Dendritic cell treated with granulocyte-macrophage colony-stimulating factor and Interleukin-4, amounts not matched to agents 40 ng/mL and 50 ng/mL, for 4 days (primary cell): ENCODE measurements at regions not wholly inside any gene's neighbourhood (a gene's known extent, or its start where the extent isn't known, plus 50 kb on each side); places are given as distances from the start of the nearest gene placed in this dataset.

Experiments used
- H3K27ac Mint-ChIP-seq: one replicate; pipeline ENCODE4 v1.8.0; 2022; ENCODE audit warnings: mild to moderate bottlenecking, mixed read lengths
- H3K27me3 Mint-ChIP-seq: one replicate; pipeline ENCODE4 v1.8.0; 2022; ENCODE audit warnings: mild to moderate bottlenecking, mixed read lengths
- H3K36me3 Mint-ChIP-seq: one replicate; pipeline ENCODE4 v1.8.0; 2022; ENCODE audit warnings: low read depth, mixed read lengths
- H3K4me1 Mint-ChIP-seq: one replicate; pipeline ENCODE4 v1.8.0; 2022; ENCODE audit warnings: low read depth, mixed read lengths
- H3K4me3 Mint-ChIP-seq: one replicate; pipeline ENCODE4 v1.8.0; 2022; ENCODE audit warnings: mild to moderate bottlenecking, moderate library complexity, mixed read lengths
- H3K9me3 Mint-ChIP-seq: one replicate; pipeline ENCODE4 v1.8.0; 2022; ENCODE audit warnings: mixed read lengths
- intact Hi-C: fragments of 100-400 bp; cut with micrococcal nuclease; formaldehyde crosslinking; loops from one replicate; pipeline ENCODE4 v1.15.0; 2022

- H3K27me3 Mint-ChIP-seq, result no peaks in the 10 kb centered on the region
- H3K36me3 Mint-ChIP-seq, result no peaks in the 10 kb centered on the region
- intact Hi-C loops, result no loop called here
- no peak overlapping the region for H3K4me3 Mint-ChIP-seq
- no peak overlapping the region for H3K27ac Mint-ChIP-seq
- H3K9me3 Mint-ChIP-seq, result no peaks in the 10 kb centered on the region
- no peaks in the 10 kb centered on the region for H3K4me1 Mint-ChIP-seq
Measured at GRCh38 chr4:130154901-130155300, 1058.9 kb downstream of the C4orf33 start.

- intact Hi-C loops, result no loop called here
- no peak overlapping the region for H3K4me3 Mint-ChIP-seq
- H3K36me3 Mint-ChIP-seq, result no peaks in the 10 kb centered on the region
- H3K27ac Mint-ChIP-seq, result no peak overlapping the region
- no peaks in the 10 kb centered on the region for H3K9me3 Mint-ChIP-seq
- no peaks in the 10 kb centered on the region for H3K27me3 Mint-ChIP-seq
- H3K4me1 Mint-ChIP-seq, result no peaks in the 10 kb centered on the region
Measured at GRCh38 chr4:130163701-130164100, 1067.7 kb downstream of the C4orf33 start.

GRCh38 chr4:130165381-130165780, 1069.4 kb downstream of the C4orf33 start:
- intact Hi-C loops, result no loop called here
- Mint-ChIP-seq H3K4me3 (no peak overlapping the region), H3K36me3 (no peaks in the 10 kb centered on the region), H3K27ac (no peak overlapping the region), H3K4me1 (no peaks in the 10 kb centered on the region), H3K9me3 (no peaks in the 10 kb centered on the region), H3K27me3 (no peaks in the 10 kb centered on the region)

- no peaks in the 10 kb centered on the region for H3K4me1 Mint-ChIP-seq
- H3K9me3 Mint-ChIP-seq, result no peaks in the 10 kb centered on the region
- no peak overlapping the region for H3K4me3 Mint-ChIP-seq
- intact Hi-C loops, result no loop called here
- H3K36me3 Mint-ChIP-seq, result no peaks in the 10 kb centered on the region
- H3K27ac Mint-ChIP-seq, result no peak overlapping the region
- no peaks in the 10 kb centered on the region for H3K27me3 Mint-ChIP-seq
Measured at GRCh38 chr4:130172156-130172555, 1076.2 kb downstream of the C4orf33 start.

GRCh38 chr4:130178106-130178505, 1082.2 kb downstream of the C4orf33 start:
- Mint-ChIP-seq H3K27me3 (no peaks in the 10 kb centered on the region), H3K4me3 (no peak overlapping the region), H3K27ac (no peak overlapping the region), H3K4me1 (no peaks in the 10 kb centered on the region), H3K9me3 (no peaks in the 10 kb centered on the region), H3K36me3 (no peaks in the 10 kb centered on the region)
- intact Hi-C loops, result no loop called here

- Mint-ChIP-seq H3K4me3 (no peak overlapping the region), H3K36me3 (no peaks in the 10 kb centered on the region), H3K27me3 (no peaks in the 10 kb centered on the region), H3K4me1 (no peaks in the 10 kb centered on the region), H3K9me3 (no peaks in the 10 kb centered on the region), H3K27ac (no peak overlapping the region)
- intact Hi-C loops, result no loop called here
Measured at GRCh38 chr4:130183096-130183495, 1087.1 kb downstream of the C4orf33 start.

GRCh38 chr4:130183766-130184165, 1087.8 kb downstream of the C4orf33 start:
- Mint-ChIP-seq H3K27me3 (no peaks in the 10 kb centered on the region), H3K4me1 (no peaks in the 10 kb centered on the region), H3K4me3 (no peak overlapping the region), H3K9me3 (no peaks in the 10 kb centered on the region), H3K27ac (no peak overlapping the region), H3K36me3 (no peaks in the 10 kb centered on the region)
- intact Hi-C loops, result no loop called here

GRCh38 chr4:130185123-130185522, 1089.2 kb downstream of the C4orf33 start:
- H3K4me3 Mint-ChIP-seq, result no peak overlapping the region
- no peaks in the 10 kb centered on the region for H3K27me3 Mint-ChIP-seq
- H3K36me3 Mint-ChIP-seq, result no peaks in the 10 kb centered on the region
- H3K9me3 Mint-ChIP-seq, result peaks cover under 1% of the 10 kb centered on the region
- intact Hi-C loops, result no loop called here
- no peak overlapping the region for H3K27ac Mint-ChIP-seq
- no peaks in the 10 kb centered on the region for H3K4me1 Mint-ChIP-seq

GRCh38 chr4:130186931-130187330, 1091.0 kb downstream of the C4orf33 start:
- no peak overlapping the region for H3K4me3 Mint-ChIP-seq
- H3K9me3 Mint-ChIP-seq, result peaks cover 5% of the 10 kb centered on the region
- intact Hi-C loops, result no loop called here
- H3K27ac Mint-ChIP-seq, result no peak overlapping the region
- no peaks in the 10 kb centered on the region for H3K27me3 Mint-ChIP-seq
- H3K4me1 Mint-ChIP-seq, result no peaks in the 10 kb centered on the region
- no peaks in the 10 kb centered on the region for H3K36me3 Mint-ChIP-seq

- intact Hi-C loops, result no loop called here
Measured at GRCh38 chr4:130187587-130187986, 1091.6 kb downstream of the C4orf33 start.

GRCh38 chr4:130192787-130193186, 1096.8 kb downstream of the C4orf33 start:
- no peak overlapping the region for H3K27ac Mint-ChIP-seq
- no peaks in the 10 kb centered on the region for H3K27me3 Mint-ChIP-seq
- H3K36me3 Mint-ChIP-seq, result no peaks in the 10 kb centered on the region
- H3K4me1 Mint-ChIP-seq, result no peaks in the 10 kb centered on the region
- no peak overlapping the region for H3K4me3 Mint-ChIP-seq
- intact Hi-C loops, result no loop called here
- peaks cover 5% of the 10 kb centered on the region for H3K9me3 Mint-ChIP-seq

More at GRCh38 chr4:130187587-130187986, 1091.6 kb downstream of the C4orf33 start:
- H3K27me3 Mint-ChIP-seq, result no peaks in the 10 kb centered on the region
- H3K9me3 Mint-ChIP-seq, result peaks cover 5% of the 10 kb centered on the region
- no peaks in the 10 kb centered on the region for H3K4me1 Mint-ChIP-seq
- no peak overlapping the region for H3K4me3 Mint-ChIP-seq
- H3K27ac Mint-ChIP-seq, result no peak overlapping the region
- no peaks in the 10 kb centered on the region for H3K36me3 Mint-ChIP-seq

- Mint-ChIP-seq H3K27ac (no peak overlapping the region), H3K9me3 (peaks cover 24% of the 10 kb centered on the region)
Measured at GRCh38 chr4:130197946-130198345, 1102.0 kb downstream of the C4orf33 start.

GRCh38 chr4:130203571-130203970, 1107.6 kb downstream of the C4orf33 start:
- no peaks in the 10 kb centered on the region for H3K36me3 Mint-ChIP-seq
- no peaks in the 10 kb centered on the region for H3K4me1 Mint-ChIP-seq
- H3K9me3 Mint-ChIP-seq, result peaks cover 36% of the 10 kb centered on the region
- H3K27me3 Mint-ChIP-seq, result no peaks in the 10 kb centered on the region
- intact Hi-C loops, result no loop called here
- H3K27ac Mint-ChIP-seq, result no peak overlapping the region
- no peak overlapping the region for H3K4me3 Mint-ChIP-seq

More at GRCh38 chr4:130197946-130198345, 1102.0 kb downstream of the C4orf33 start:
- no peak overlapping the region for H3K4me3 Mint-ChIP-seq
- no peaks in the 10 kb centered on the region for H3K36me3 Mint-ChIP-seq
- no peaks in the 10 kb centered on the region for H3K27me3 Mint-ChIP-seq
- intact Hi-C loops, result no loop called here
- no peaks in the 10 kb centered on the region for H3K4me1 Mint-ChIP-seq

- no peak overlapping the region for H3K27ac Mint-ChIP-seq
- no peaks in the 10 kb centered on the region for H3K27me3 Mint-ChIP-seq
- no peaks in the 10 kb centered on the region for H3K4me1 Mint-ChIP-seq
- H3K4me3 Mint-ChIP-seq, result no peak overlapping the region
- intact Hi-C loops, result no loop called here
- no peaks in the 10 kb centered on the region for H3K36me3 Mint-ChIP-seq
- H3K9me3 Mint-ChIP-seq, result no peaks in the 10 kb centered on the region
Measured at GRCh38 chr4:130210864-130211263, 1114.9 kb downstream of the C4orf33 start.

- no peaks in the 10 kb centered on the region for H3K27me3 Mint-ChIP-seq
- H3K4me3 Mint-ChIP-seq, result no peak overlapping the region
- H3K27ac Mint-ChIP-seq, result no peak overlapping the region
- H3K36me3 Mint-ChIP-seq, result no peaks in the 10 kb centered on the region
- intact Hi-C loops, result no loop called here
- H3K9me3 Mint-ChIP-seq, result no peaks in the 10 kb centered on the region
- H3K4me1 Mint-ChIP-seq, result no peaks in the 10 kb centered on the region
Measured at GRCh38 chr4:130214268-130214667, 1118.3 kb downstream of the C4orf33 start.
